CD4-positive, alpha-beta T cell (primary cell): ENCODE measurements at regions not wholly inside any gene's neighbourhood (a gene's known extent, or its start where the extent isn't known, plus 50 kb on each side); places are given as distances from the start of the nearest gene placed in this dataset.

Experiments used
- ATAC-seq: fragments of 200-7000 bp; cut with Tn5 transposase; one replicate; pipeline ENCODE4 v1.10.0; 2022; ENCODE audit warnings: mild to moderate bottlenecking; ENCODE audit not compliant: poor library complexity
- CTCF ChIA-PET: fragments of 350-600 bp; sonication (Branson Sonifier 250); formaldehyde crosslinking; loops from one replicate; lab custom pipeline; 2021; ENCODE audit warnings: antibody characterized with exemption, inconsistent platforms; lab: Charles Lee
- POLR2A ChIA-PET: fragments of 350-600 bp; sonication (Branson Sonifier 250); formaldehyde crosslinking; loops from one replicate; lab custom pipeline; 2021; ENCODE audit warnings: antibody characterized with exemption, inconsistent platforms; lab: Charles Lee
- DNase-seq, 14 experiments: peaks; one replicate each; pipeline ENCODE4 v3.0.0-alpha.2; 2013 to 2020; ENCODE audit warnings: mixed read lengths in 2 of 14
- H3K27ac ChIP-seq, 2 donors: one replicate each; pipeline versions ENCODE4 v1.5.1 to v1.7.0; 2013; ENCODE audit warnings: low read length in 2 of 2, low read depth in 1 of 2, mild to moderate bottlenecking in 1 of 2
- H3K27me3 ChIP-seq, 2 experiments: 1 replicate in 1 of 2; 2 replicates in 1 of 2; pipeline versions ENCODE4 v1.6.1 to v1.7.0; 2013; ENCODE audit warnings: low read length in 2 of 2, control low read depth in 1 of 2, mild to moderate bottlenecking in 1 of 2, moderate library complexity in 1 of 2; ENCODE audit not compliant: insufficient read depth in 2 of 2, control insufficient read depth in 1 of 2
- H3K36me3 ChIP-seq: one replicate; pipeline ENCODE4 v1.6.1; 2013; ENCODE audit warnings: low read length, control low read depth; ENCODE audit not compliant: insufficient read depth
- H3K4me1 ChIP-seq: one replicate; pipeline ENCODE4 v1.6.1; 2013; ENCODE audit warnings: low read length, control low read depth; ENCODE audit not compliant: insufficient read depth
- H3K4me3 ChIP-seq: one replicate; pipeline ENCODE4 v1.5.1; 2013; ENCODE audit warnings: mild to moderate bottlenecking, low read length, moderate library complexity
- H3K9me3 ChIP-seq, 2 experiments: 1 replicate in 1 of 2; 2 replicates in 1 of 2; pipeline versions ENCODE4 v1.6.1 to v1.7.0; 2013; ENCODE audit warnings: low read length in 2 of 2, mild to moderate bottlenecking in 2 of 2, control low read depth in 1 of 2, moderate library complexity in 1 of 2; ENCODE audit not compliant: control insufficient read depth in 1 of 2, insufficient read depth in 1 of 2
- H3K27ac Mint-ChIP-seq: one replicate; pipeline ENCODE4 v1.8.0; 2020; ENCODE audit warnings: mixed read lengths
- H3K27me3 Mint-ChIP-seq: one replicate; pipeline ENCODE4 v1.8.0; 2021; ENCODE audit warnings: mixed read lengths
- H3K36me3 Mint-ChIP-seq: one replicate; pipeline ENCODE4 v1.8.0; 2021; ENCODE audit warnings: low read depth, mixed read lengths
- H3K4me1 Mint-ChIP-seq: one replicate; pipeline ENCODE4 v1.8.0; 2021; ENCODE audit warnings: low read depth, mixed read lengths
- H3K4me3 Mint-ChIP-seq: one replicate; pipeline ENCODE4 v1.8.0; 2020; ENCODE audit warnings: mild to moderate bottlenecking, mixed read lengths
- H3K9me3 Mint-ChIP-seq: one replicate; pipeline ENCODE4 v1.8.0; 2020; ENCODE audit warnings: mixed read lengths
- intact Hi-C, 2 experiments: fragments of 100-400 bp; cut with DNase I in 1 of 2; cut with micrococcal nuclease in 1 of 2; formaldehyde crosslinking; loops; one replicate each; pipeline versions ENCODE4 v1.15.1 to v1.9.0; 2023 to 2025; cut with DNase I, micrococcal nuclease
- TF ChIP-seq, protein P1 (sequence below): fragments of 200-600 bp; IDR thresholded peaks from one replicate; pipeline ENCODE4 v1.8.0; 2022; ENCODE audit warnings: antibody characterized with exemption, mild to moderate bottlenecking

DNA sequence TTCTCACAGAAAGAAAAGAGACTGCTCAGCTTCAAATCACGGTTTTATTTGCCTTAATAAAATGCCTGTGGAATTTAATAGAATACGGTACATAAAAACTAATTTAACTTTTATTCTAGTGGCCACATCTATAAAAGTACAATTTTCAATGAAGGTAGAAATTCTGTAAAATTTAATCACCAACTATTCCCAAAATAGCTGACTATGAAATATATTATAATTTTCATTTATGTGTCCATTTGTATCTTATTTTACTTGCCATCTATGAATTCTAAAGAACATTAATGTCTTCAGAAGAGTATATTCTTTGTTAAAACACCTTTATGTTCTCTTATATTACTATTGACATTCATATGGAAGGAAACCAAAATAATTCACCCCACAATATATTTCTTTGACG is 192.6 kb downstream of the BTBD3 start:
- CTCF ChIA-PET: no interaction called here
- H3K9me3 Mint-ChIP-seq: peaks cover 16% of the 10 kb centered on the region
- no peak for ATAC-seq

DNA sequence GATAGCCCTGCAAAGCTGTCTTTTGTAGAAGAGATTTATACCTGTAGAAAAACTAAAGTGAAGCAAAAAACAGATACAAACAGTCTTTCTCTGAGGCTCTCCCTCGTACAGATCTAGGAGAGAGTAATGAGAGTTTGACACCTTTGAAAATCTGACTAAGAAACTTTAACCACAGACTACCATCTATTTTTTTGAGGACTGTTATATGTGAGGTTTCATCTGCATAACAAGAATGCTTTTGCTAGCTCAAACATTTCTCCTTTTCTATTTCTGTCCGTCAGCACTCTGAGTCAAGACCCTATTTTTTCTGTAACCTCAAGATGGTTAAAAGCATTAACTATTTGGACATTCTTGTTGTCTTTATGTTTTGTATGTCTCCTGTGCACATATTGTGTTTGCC is 193.0 kb downstream of the BTBD3 start:
- no peak overlapping the region for H3K4me3 ChIP-seq
- DNase-seq (no peak), ATAC-seq (no peak)
- H3K36me3 ChIP-seq: no peaks in the 10 kb centered on the region
- H3K9me3 Mint-ChIP-seq: peaks cover 15% of the 10 kb centered on the region
- H3K36me3 Mint-ChIP-seq: no peaks in the 10 kb centered on the region
- H3K27ac Mint-ChIP-seq: no peak overlapping the region
- peaks cover 0 to 7% of the 10 kb centered on the region in 2 experiments for H3K9me3 ChIP-seq
- intact Hi-C loops: no loop called here
- H3K4me3 Mint-ChIP-seq: no peak overlapping the region
- TF ChIP-seq, protein P1, sequence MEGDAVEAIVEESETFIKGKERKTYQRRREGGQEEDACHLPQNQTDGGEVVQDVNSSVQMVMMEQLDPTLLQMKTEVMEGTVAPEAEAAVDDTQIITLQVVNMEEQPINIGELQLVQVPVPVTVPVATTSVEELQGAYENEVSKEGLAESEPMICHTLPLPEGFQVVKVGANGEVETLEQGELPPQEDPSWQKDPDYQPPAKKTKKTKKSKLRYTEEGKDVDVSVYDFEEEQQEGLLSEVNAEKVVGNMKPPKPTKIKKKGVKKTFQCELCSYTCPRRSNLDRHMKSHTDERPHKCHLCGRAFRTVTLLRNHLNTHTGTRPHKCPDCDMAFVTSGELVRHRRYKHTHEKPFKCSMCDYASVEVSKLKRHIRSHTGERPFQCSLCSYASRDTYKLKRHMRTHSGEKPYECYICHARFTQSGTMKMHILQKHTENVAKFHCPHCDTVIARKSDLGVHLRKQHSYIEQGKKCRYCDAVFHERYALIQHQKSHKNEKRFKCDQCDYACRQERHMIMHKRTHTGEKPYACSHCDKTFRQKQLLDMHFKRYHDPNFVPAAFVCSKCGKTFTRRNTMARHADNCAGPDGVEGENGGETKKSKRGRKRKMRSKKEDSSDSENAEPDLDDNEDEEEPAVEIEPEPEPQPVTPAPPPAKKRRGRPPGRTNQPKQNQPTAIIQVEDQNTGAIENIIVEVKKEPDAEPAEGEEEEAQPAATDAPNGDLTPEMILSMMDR: no peak
- no peaks in the 10 kb centered on the region for H3K4me1 ChIP-seq
- ChIA-PET POLR2A (no interaction called here), CTCF (no interaction called here)
- no peaks in the 10 kb centered on the region for H3K4me1 Mint-ChIP-seq
- H3K27me3 Mint-ChIP-seq: no peaks in the 10 kb centered on the region
- no peaks in the 10 kb centered on the region for H3K27me3 ChIP-seq
- H3K27ac ChIP-seq: no peak overlapping the region

More for the DNA sequence above, 192.6 kb downstream of the BTBD3 start:
- Histone ChIP-seq H3K27ac (no peak overlapping the region), H3K4me1 (no peaks in the 10 kb centered on the region), H3K27me3 (no peaks in the 10 kb centered on the region), H3K4me3 (no peak overlapping the region), H3K36me3 (no peaks in the 10 kb centered on the region), H3K9me3 (peaks cover 0 to 7% of the 10 kb centered on the region in 2 experiments)
- H3K4me1 Mint-ChIP-seq: no peaks in the 10 kb centered on the region
- TF ChIP-seq, protein P1: no peak
- H3K36me3 Mint-ChIP-seq: no peaks in the 10 kb centered on the region
- no peaks in the 10 kb centered on the region for H3K27me3 Mint-ChIP-seq
- intact Hi-C loops: no loop called here
- no peak for DNase-seq
- no peak overlapping the region for H3K4me3 Mint-ChIP-seq
- H3K27ac Mint-ChIP-seq: no peak overlapping the region
- POLR2A ChIA-PET: no interaction called here

DNA sequence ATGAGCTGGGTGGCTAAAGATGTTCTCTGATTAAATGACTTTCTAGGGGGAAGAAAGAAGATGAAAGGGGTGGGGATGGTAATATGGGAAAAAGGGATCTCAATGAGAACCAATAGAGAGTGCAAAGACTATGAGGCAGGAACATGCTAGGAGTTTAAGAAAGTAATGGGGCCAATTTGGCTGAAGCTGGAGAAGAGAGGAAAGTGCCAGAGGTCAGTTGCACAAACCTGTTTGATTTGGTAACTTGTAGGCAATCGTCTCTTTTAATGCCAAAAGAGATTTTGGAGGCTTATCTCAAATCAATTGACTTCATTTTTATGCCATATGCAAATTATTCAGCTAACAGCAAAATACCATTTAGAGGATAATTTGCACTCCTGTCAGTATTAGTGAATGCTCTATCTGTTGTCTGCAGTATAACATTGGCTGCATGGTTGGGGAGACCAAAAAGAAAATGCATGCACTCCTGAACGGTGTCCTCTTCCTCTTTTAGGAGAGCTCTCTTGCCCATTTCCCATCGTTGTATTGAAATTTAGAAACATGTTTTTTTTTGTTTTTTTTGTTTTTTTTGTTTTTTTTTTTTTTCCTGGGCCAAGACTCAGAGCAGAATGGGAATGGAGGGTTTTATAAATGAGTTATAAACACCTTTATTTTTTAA is 193.9 kb downstream of the BTBD3 start:
- intact Hi-C loops: no loop called here
- Mint-ChIP-seq H3K27ac (no peak overlapping the region), H3K4me3 (no peak overlapping the region), H3K36me3 (no peaks in the 10 kb centered on the region), H3K4me1 (no peaks in the 10 kb centered on the region), H3K9me3 (peaks cover 14% of the 10 kb centered on the region), H3K27me3 (no peaks in the 10 kb centered on the region)
- H3K36me3 ChIP-seq: no peaks in the 10 kb centered on the region
- no peak overlapping the region for H3K4me3 ChIP-seq
- CTCF ChIA-PET: no interaction called here
- TF ChIP-seq, protein P1: no peak
- peaks cover 0 to 7% of the 10 kb centered on the region in 2 experiments for H3K9me3 ChIP-seq
- ATAC-seq (no peak), DNase-seq (no peak)
- no peak overlapping the region for H3K27ac ChIP-seq
- no peaks in the 10 kb centered on the region for H3K27me3 ChIP-seq
- H3K4me1 ChIP-seq: no peaks in the 10 kb centered on the region
- POLR2A ChIA-PET: no interaction called here
